ENCODE measurements at regions not wholly inside any gene's neighbourhood (a gene's known extent, or its start where the extent isn't known, plus 50 kb on each side); places are given as distances from the start of the nearest gene placed in this dataset.

DNA sequence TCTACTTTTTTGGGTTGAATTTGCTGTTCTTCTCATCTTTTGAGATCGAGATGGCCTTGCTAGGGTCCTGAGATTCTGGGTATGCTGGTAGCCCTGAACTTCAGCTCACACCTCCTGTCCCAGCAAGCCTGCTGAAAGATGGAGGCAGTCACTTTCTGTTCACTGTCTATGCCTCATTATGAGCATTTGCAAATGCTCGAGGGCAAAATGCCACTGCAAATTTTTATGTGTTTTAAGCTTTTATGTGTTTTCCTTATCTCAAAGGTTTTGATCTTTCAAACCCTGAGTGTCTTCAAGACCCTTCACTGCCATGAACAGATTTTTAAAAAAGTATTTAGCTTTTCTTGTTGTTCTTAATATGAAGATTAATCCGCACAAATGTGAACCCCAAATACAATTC is 766.7 kb upstream of the HS6ST1 start:
- TF ChIP-seq, protein P1, sequence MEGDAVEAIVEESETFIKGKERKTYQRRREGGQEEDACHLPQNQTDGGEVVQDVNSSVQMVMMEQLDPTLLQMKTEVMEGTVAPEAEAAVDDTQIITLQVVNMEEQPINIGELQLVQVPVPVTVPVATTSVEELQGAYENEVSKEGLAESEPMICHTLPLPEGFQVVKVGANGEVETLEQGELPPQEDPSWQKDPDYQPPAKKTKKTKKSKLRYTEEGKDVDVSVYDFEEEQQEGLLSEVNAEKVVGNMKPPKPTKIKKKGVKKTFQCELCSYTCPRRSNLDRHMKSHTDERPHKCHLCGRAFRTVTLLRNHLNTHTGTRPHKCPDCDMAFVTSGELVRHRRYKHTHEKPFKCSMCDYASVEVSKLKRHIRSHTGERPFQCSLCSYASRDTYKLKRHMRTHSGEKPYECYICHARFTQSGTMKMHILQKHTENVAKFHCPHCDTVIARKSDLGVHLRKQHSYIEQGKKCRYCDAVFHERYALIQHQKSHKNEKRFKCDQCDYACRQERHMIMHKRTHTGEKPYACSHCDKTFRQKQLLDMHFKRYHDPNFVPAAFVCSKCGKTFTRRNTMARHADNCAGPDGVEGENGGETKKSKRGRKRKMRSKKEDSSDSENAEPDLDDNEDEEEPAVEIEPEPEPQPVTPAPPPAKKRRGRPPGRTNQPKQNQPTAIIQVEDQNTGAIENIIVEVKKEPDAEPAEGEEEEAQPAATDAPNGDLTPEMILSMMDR (IDR thresholded peaks at IDR 0.05; ENCODE audit: control insufficient read depth, insufficient read depth, low read depth, low read length, missing control alignments): no peak
- H3K4me3 ChIP-seq (ENCODE audit: control insufficient read depth, low read depth, low read length): no peak overlapping the region
- DNase-seq (ENCODE audit: low read depth): no peak

DNA sequence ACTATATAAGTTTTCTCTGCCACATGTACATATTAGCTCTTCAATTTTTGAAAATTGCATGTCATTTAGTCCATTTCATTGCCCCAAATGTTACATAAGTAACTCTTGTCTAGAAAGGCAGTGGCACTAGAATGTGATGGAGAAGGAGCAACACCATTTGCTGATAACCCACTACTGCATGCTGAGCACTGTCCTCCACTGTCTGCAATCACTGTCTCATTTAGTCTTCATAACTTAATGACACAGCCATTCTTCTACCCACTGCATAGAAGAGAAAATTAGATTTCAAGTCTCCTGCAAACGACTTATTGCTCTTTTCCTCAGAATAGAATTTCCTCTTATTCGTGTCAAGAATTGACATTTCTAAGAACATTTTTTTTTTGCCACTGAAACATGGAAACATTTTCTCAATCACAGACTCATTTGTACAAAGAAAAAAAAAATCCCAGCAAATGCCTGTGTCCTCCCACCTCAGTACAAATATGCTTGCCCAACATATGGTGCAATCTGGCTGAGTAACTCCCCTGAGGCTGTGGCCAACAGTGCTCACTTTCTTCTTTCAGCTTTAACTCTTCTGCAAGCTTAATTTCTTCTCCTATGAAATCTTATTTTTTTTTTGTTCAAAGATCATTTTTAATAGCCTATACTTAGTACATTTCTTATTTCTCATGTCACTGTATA is 768.6 kb upstream of the HS6ST1 start:
- no peak for DNase-seq (ENCODE audit: low read depth)
- no peak overlapping the region for H3K4me3 ChIP-seq (ENCODE audit: control insufficient read depth, low read depth, low read length)
- TF ChIP-seq, protein P1 (IDR thresholded peaks at IDR 0.05; ENCODE audit: control insufficient read depth, insufficient read depth, low read depth, low read length, missing control alignments): no peak

DNA sequence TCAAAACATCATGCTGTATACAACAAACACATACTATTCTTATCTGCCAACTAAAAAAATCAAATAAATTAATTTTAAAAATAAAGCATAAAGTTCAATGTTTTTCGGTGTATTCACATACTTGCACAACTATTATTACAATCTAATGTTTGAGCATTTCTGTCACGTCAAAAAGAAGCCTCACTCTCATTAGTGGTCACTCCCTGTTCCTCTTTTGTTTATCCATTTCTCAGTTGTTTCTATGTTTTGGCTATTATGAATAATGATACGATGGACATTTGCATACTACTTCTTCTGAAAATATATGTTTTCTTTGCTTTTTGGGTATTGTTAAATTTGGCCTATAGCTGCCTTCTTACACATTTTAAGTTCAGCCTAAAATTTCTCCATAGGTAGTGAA is 773.0 kb upstream of the HS6ST1 start:
- no peak for DNase-seq (ENCODE audit: low read depth)
- TF ChIP-seq, protein P1 (IDR thresholded peaks at IDR 0.05; ENCODE audit: control insufficient read depth, insufficient read depth, low read depth, low read length, missing control alignments): no peak
- no peak overlapping the region for H3K4me3 ChIP-seq (ENCODE audit: control insufficient read depth, low read depth, low read length)

DNA sequence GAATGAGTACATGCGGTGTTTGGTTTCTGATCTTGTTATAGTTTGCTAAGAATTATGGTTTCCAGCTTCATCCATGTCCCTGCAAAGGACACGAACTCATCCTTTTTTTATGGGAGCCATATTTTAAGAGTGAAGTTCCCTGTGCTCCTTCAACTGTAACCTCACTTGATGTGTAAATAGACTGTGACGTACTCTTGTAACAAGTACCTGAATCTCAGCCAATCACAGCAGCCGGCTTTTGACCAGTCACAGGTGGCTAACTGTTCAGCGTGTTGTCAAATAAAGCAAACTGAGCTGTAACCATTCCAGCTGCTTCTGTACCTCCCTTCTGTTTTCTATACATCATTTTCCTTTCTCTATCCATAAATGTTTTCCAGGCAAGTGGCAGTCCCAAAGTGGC is 774.3 kb upstream of the HS6ST1 start:
- TF ChIP-seq, protein P1 (IDR thresholded peaks at IDR 0.05; ENCODE audit: control insufficient read depth, insufficient read depth, low read depth, low read length, missing control alignments): no peak

DNA sequence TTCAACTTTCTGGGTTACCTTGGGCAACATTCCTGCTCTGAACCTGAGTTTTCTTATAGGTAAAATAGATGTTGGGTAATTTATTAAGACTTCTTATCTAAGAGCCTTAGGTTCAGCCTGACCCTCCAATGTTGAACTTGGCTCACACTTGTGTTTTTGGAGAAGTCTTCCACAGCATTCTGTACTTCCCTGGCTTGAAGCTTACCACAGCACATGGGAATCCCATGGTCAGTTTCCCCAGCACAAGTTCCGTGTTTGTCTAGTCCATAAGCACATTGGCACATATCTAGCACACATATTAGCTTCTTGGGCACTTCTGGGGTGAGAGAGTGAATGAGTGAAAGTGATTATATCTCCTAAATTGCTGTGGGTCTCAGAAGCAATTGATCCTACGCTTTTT is 782.5 kb upstream of the HS6ST1 start:
- TF ChIP-seq, protein P1 (IDR thresholded peaks at IDR 0.05; ENCODE audit: control insufficient read depth, insufficient read depth, low read depth, low read length, missing control alignments): no peak
- no peak overlapping the region for H3K4me3 ChIP-seq (ENCODE audit: control insufficient read depth, low read depth, low read length)
- DNase-seq (ENCODE audit: low read depth): no peak

More for the DNA sequence above, 774.3 kb upstream of the HS6ST1 start:
- DNase-seq (ENCODE audit: low read depth): no peak
- no peak overlapping the region for H3K4me3 ChIP-seq (ENCODE audit: control insufficient read depth, low read depth, low read length)

DNA sequence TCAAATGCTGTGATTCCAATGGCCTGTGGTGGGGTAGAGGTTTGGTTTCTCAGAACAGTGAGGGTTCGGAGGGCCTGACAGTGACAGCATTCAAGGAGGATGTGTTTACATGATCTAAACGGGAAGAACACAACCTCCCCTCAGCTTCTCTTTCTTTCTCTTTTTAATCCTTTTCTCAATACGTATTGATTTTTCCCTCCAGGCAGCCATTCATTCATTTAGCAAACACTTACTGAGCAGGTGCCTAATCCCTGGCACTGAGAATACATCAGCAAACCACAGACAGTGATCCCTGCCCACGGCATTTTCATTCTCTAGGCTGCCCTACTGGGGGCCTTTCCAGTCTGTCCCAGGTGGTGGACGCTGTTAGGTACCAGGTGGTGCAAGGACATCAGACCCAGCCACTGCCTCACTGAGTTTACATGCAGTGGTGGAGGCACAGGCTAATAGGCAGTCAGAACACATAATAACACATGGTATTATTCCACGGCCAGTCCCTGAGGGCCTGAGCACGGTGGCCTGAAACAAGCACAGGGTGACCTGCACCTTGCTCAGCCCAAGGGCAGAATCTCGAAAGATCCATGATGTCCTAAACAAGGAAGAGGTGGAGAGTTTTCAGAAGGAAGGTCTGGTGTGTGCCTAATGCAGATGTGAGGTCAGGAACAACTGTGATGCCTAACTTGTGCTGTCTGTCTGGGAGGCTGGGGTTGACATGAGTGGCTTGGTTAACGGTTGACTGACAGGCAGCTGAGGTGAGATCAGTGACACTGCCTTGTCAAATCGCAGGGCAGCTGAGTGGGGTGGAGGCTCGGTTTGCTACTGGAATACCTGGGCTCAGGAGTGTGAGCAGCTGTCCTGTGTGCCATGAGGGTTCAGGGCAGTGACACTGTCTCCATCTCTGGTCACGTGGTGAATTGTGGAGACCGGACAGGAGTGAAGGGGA is 785.5 kb upstream of the HS6ST1 start:
- no peak for DNase-seq (ENCODE audit: low read depth)
- TF ChIP-seq, protein P1 (IDR thresholded peaks at IDR 0.05; ENCODE audit: control insufficient read depth, insufficient read depth, low read depth, low read length, missing control alignments): no peak

More for the DNA sequence above, 785.5 kb upstream of the HS6ST1 start:
- H3K4me3 ChIP-seq (ENCODE audit: control insufficient read depth, low read depth, low read length): no peak overlapping the region
